ENCODE measurements at regions not wholly inside any gene's neighbourhood (a gene's known extent, or its start where the extent isn't known, plus 50 kb on each side); places are given as distances from the start of the nearest gene placed in this dataset.
A peak's percentile ranks its signal among the peaks of the same experiment; 100 is the strongest.

DNA sequence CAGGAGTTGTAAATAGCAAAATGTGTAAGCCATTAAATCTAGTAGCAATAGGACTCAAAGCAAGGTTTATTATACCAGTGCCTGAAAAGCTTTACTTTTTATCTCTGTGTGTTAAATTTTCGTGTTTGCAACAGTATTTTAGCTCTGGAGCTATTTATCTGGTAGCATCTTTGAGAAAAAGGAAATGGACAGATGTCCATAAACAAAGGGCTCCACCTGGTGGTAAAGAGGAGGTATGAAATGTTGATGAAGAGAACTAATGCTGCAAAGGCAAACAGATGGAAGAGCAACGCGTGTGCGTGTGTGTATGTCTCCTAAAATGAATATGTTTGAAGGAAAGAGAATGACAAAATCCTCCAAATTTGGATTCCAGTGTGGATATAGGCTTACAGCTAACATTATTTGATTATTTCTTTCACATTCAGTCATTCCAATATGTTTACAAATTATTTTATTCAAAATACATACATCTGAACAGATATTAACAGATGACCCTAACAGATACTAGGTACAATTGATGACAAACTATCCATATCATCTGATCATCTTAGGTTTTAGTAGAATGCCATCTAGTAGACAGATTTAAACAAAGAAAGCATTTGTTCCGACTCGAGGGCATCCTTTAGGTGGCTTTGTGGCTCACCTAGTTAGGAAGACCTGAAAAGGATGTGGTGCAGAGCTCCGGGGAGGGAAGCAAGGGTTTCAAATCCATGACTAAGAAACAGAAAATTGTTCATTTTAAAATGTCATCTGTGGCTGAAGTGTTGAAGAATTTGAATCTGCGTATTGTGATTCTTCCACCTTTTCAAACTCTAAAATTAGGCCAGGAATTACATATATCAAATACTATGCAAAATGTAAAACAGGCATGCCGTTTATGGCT is 383.3 kb downstream of the MTX2 start:
- DNase-seq, result no peak

DNA sequence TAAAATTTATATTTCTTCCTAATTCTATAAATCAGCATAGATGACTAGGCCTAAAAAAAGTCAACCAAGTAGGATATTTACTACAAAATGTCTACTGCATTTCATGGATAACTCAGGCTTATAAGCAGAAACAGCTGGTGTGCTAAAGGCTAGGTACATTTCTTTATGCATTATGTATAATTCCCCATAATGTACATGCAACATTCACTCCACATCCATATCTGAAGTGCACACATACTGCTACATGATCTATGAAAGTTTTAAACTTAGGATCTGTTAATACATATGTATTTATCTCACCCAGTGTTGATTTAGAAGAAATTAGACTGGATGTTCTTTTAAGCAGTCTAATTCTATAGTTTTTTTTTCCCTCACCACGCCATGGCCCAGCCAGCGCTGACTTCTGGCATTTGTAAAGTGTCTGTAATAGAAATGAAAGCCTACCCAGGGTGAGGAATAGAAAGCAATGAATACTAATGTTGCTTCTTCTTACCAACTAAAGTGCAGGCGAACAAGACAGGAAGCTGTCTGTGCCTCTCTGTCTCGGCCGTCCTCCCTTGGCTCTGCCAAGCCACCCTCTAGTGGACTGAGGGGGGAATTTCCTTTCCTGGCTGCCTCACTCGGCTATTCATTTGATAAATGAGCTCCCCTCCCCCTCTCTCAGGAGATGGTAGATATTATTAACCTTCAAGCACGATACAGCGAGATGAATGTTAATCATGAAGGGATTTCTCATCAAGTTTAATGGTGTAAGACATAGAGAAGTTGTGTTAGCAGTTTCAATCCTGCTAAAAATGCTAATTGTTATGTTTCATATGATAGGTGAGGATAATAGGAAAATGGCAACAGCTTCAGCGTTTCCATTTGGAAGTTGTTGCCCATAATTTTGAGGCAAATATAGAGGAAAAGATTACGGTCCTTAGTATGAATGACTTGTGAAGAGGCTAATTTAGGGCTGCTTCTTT is 384.5 kb downstream of the MTX2 start:
- peak; percentile 28 for DNase-seq

DNA sequence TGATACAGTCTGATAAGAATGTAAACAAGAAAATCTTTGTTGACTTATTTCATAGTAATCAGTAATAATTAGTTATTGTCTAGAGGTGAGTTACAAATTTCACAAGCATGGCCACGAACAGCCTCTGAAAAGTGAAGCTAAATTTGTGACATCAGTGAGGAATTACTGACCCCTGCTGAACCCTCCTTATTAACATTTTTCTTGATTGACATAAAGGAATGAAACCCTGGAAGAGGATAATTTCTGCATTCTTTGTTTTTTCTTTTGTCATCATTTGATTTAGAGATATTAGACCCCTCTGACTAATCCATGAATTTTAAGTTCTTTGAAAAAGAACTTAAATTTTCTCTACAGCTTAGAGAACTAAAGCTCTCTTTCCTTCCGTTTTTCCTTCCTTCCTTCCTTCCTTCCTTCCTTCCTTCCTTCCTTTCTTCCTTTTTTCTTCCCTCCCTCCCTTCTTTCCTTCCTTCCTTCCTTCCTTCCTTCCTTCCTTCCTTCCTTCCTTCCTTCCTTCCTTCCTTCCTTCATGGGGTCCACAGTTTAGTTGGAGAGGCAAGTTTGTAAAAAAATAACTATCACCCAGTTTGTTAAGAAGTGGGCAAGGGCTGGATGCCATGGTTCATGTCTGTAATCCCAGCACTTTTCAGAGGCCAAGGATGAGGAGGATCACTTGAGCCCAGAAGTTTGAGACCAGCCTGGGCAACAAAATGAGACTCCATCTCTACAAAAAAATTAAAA is 387.0 kb downstream of the MTX2 start:
- no peak for DNase-seq

DNA sequence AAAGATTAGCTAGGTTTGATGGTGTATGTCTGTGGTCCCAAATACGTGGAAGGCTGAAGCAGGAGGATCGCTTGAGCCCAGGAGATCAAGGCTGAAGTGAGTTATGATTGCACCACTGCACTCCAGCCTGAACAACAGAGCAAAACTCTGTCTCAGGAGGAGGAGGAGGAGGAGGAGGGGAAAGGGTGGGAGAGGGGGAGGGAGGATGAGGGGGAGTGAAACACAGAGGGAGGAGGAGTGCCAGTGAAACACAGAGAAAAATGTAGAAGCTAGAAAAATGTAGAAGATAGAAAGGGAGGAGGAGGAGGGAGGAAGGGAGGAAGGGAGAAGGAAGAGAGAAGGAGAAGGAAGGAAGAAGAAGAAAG is 387.5 kb downstream of the MTX2 start:
- no peak for DNase-seq

DNA sequence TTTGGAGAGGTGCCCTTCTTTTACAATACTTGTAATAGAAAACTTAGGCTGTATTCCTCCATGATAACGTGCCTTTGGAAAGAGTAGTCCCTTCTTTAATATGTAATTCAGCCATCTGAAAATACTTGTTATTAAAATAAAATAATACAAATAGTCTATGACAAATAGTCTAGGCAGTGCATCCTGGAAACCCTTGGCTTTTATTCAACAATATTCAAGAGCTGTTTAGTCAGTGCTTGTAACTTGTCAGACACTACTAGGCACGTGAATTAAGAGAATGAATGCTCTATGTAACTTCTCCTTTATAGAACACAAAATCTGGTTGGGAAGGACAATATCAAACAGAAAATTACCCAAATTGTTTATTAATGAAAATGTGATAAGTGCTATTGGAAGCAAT is 388.2 kb downstream of the MTX2 start:
- DNase-seq, result no peak

DNA sequence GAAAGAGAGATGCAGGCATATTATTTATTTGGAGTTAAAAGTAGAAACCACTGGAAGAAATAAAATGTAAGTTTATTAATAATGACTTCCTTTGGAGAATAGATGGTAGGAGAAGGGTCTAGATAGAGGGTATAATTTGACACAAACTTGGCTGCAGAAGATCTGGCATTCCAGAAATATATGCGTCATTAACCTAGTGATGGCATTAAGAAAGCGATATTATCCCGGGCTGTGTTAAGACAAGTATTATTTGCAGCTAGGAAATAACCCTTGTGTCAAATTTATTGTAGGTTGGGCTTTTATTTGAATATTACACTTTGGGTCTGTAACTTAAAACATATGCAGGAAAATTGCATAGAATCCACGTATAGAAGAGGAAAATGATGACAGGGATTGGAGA is 389.5 kb downstream of the MTX2 start:
- DNase-seq, result no peak

DNA sequence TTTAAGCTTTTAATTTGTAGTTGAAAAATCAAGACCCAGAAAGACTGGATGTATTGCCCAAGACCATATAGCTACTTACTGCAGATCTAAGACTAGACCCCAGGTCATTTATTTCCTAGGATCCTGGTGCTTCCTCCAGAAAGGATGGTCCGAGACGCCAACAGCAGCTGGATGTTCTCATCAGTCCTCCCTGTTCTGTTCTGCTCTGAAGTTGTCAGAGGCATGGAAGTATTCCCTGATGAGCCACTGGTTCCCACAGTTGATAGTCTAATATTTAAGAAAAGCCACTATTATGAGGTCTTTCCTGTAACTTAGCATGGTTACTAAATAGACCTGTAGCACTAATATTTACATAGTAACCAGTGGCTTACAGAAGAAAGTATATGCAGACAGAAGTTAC is 393.5 kb downstream of the MTX2 start:
- DNase-seq, result no peak

DNA sequence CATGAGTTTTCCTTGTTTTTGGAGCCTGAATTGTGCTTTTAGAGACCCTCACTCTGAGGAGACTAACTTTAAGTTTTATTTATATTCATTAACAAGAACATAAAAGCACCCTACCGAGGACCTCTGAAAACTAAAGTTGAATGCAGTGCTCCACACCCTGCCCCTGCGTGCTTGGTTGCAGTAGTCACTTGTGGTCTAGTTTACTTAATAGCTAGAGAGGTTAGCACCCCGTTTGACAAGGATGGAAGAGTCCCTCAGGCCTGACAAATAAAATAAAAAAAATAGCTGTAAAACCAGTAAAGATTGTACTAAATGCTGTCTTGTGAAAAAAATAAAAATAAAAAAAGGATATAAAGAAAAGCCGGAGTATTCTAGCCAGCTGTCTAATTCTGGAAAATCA is 395.2 kb downstream of the MTX2 start:
- no peak for DNase-seq

DNA sequence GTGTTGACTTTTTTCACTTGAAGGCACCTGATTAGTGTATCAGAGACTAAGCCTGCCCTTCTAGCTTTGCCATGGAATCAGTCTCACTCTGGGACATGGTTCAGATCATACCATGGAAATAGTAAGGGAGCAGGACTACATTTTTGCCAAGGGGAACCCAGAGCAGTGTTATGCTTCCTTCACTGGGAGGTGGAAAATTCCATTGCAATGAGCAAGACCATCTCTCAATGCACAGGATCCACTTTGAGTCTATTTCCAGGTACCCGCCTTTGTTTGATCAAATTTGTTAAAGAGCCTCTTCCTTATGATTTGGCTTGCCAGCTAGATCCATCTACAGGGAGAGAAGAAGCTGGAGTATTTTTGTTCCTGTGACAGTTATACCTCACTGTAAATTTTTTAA is 395.8 kb downstream of the MTX2 start:
- DNase-seq, result no peak

DNA sequence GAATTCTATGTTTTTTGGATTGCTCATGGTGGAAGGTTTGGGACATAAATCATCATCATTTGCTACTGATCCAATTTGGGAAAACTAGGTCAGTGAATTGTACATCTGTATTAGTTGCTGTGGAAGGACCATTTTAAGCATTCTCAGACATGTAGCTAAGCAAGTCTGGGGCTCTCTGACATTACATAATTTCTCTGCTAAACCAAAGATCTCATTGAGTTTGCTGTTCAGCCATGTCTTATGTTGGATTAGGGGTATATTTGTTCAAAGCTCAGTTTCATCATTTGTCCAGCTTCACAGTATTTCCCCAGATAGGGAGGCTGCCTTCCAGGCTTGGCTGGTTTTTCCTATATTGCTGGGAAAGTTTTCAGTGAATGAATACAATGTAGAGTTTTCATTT is 399.7 kb downstream of the MTX2 start:
- DNase-seq, result no peak

DNA sequence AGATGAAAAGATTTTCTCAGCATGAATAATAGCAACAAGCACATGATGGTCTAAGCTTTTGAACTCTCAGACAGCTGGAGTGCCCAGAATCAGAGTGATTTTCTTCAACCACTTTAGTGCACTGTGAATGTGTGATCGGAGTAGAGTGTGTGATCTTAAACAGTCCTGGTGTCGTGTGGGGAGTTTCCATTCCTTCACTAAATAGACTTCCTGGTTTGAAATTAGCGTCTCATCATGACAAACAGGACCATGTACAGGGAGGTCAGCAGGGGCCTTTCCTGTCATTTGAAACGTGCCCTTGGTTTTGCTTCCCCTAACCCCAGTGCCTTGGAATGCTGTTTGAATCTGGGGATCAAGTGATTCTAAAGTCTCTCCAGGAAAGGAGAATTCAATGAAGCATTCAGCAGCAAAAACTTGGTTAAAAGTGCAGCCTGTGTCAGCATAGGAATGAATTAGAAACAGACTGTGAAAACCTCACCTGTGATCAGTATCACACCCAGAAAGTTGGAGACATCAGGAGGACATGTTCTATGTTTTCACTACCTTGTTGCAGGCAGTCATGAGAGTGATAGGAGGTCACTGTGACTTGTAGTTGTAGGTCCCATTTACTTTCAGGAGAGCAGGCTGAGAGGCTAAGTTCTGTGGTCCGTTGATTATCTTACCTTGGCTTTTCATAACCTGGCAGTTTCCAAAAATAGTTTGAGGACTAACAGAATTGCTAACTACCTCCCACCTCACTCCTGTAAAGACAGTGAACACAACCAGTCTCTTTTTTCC is 400.3 kb downstream of the MTX2 start:
- no peak for DNase-seq

DNA sequence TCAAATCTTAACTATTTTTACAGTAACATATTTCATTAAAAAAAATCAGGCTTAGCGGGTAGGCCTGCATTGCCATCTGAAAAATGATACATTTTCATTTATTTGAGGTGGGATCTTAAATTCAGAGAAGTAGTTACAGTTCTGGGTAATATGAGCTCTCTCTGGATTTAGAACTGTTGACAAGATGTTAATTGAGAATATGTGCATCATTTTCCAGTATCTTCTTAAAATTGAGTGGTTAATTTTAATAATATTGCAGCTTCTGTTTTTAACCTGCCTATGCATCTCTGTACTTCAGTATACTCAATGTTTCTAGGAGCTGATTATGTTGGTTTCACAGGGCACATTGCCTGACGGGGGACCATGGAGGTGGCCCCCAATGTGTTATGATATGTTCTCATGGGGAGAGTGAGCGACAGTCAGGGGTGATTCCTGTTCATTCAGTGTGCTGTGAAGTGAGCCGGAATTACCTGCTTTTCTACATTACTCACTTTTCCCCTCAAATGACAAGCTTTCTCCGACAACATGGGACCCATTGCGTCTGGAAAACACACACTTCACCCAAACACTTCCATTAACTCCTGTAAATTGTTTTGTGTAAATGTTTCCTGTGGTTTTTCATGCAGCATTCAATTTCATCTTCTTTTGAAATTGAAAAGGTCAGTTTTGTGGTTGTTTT is 406.2 kb downstream of the MTX2 start:
- DNase-seq, result no peak

DNA sequence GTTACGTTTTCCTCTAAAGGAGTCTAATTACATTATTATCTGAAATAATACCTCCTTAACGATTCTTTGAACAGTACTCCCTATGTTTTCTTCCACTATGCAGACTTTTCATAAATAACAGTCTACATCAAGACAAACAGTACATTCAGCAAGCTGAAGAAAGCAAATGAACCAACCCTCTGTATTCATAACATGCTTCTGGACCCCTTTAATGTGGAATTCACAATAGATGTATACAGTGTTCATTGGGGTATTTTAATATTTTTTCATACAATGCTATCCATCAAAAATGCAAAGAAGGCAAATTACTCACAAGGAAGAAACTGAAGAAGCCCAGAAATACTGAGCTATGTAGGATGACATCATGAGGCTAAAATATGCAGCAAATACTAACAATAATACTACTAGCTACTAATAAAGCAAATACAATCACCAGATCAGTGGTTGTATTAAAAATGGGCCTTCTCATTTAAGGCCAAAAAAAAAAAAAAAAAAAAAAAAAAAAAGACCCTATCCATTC is 408.6 kb downstream of the MTX2 start:
- no peak for DNase-seq

DNA sequence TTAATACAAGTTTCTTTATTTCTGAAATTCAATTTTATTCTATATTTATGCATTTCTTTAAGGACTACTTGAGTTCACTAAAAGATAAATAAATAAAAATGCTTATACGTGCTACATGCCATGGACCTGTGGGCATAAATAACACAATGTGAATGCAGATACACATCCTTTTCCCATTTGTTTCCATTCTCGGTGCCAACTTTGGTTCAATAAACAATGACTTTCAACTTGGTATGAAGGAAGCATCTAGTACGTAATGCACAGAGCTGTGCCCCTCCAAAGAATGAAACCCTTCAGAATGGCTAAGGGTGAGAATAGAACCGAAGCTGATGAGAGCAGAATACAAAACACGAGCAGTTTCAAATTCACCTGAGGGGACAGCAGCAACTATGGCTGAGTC is 409.3 kb downstream of the MTX2 start:
- DNase-seq, result no peak

DNA sequence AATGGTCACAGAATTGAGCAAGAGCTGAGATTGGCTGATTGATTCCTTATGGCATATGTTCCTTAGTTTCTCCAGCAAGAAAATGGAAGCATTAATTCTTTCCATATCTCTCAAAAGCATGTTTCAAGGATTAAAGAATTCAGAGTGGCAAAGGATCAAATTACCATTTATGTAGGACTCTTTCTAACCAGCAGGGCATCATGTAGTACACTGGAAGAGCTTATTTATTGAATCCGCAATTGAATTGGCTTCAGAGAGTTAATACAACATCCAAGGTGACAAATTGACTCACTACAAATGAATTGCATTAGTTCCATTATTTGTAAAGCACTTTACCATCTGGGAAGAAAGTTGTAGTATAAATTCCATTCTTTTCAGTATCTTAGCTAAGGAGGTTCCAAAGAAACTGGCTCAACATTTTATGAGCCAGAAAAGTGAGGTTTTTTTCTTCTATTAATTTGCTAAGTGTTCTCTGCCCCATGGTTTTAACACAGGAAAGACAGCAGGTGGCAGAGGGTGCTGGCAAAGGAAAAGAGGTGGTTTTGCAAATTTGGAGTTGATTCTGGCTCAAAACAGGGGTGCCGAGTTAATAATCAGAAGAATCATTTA is 409.9 kb downstream of the MTX2 start:
- no peak for DNase-seq

DNA sequence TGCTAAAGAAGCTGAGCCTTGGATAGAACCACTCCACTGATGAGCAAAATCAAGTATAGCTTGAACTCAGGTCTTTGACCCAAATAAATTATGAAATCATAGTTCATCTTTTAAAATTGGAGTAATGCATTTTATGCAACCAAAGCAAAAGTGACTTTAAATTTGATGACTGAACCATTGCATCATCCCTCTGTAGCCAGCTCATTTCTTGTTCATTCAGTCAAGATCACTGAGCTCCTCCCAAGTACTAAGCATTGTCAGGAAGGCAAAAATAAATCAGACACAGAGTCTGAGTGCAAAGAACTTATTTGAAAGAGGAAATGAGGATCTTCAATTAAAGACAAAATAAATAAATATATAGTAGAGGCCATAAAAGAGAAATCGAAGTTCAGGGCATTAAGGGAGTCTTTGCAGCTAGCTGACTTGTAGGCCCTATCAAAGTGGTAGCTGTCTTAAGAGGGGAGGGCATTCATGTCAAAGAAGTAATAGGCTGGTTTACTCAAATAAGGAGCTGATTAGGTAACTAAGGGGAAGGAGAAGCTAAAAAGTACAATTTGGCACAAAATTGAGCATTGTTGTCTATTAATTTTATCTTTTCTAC is 411.8 kb downstream of the MTX2 start:
- DNase-seq, result no peak

DNA sequence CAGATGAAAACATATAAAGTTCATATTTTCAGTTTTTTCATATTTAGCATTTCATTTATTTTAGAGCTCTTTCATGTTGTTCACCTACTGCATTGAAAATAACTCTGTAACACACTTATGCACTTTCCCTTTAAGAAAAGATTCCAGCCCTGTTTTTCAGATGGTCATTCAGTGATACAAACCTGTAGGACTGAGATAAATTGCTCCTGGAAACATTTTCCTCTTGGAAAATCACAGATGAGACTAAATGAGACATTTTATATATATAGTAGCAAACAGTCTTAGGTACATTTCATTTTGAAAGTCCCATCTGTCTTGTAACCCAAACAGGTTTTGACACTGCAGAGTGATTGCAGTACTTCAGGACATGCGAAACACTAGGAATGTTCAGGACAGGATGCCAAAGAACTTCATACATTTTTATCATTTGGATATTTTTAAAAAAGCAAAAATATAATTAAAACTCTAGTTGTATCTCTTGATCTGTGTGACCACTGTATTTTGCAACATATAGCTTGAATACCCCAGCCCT is 412.4 kb downstream of the MTX2 start:
- no peak for DNase-seq

DNA sequence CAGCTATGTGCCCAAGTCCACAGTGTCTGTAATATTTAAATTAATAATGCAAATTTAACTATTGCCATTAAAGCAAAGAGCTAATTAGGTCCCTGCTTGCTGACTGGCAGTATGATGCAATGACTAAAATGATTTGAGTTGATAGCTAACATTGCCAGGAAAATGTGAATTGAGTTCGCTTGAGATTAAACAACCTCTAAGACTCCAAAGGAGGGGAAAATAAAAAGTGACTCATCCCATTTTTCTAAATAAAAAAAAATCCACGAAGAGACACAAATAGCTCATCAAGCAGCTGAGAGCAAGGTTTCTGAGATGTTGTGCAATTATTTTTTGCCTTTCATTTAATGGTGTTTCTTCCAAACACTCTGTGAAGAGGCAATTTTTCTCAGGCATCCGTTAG is 413.0 kb downstream of the MTX2 start:
- no peak for DNase-seq

DNA sequence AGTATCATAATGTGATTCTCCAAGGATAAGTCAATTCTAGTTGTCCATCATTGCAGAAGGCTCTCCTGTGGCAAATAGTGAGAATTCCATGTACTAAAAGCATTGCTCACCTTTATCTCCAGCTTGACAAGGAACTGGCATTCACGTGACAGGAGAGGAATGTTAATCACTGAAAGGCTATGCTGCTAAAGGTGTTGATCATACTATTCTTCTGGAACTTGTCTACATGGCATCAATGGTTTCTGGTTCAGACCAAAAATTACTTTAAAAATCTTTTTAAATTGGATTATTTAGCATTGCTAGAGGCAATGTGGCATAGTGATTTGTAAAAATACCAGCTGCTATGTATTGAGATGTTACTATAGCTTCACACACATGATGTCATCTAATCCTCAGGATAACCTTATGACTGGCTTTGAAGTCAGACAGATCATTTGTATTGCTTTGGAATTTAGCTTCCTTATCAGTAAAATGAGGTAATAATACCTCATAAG is 414.4 kb downstream of the MTX2 start:
- no peak for DNase-seq

DNA sequence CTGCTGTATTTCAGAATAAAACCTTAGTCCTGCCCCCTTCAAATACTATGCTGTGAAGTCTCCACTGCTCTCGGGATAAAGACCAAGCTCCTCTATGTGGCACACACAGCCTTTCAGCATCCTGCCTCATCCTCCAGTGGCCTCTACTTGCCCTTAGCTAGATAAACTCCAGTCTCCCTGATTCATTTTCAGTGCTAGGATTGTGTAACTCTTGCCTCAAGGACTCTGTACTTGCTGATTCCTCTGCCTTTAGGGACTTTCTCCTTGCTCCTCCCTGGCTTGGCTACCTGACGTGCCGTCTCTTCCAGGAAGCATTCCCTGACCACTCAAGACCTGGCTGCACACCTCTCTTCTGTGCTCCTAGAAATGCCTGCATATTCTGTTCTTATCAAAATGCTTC is 416.7 kb downstream of the MTX2 start:
- DNase-seq, result no peak

All from activated T-cell treated with anti-CD3 and anti-CD28 coated beads, Interleukin-2, amount 50 U/mL, for 1 hour (primary cell).